ENCODE measurements at regions not wholly inside any gene's neighbourhood (a gene's known extent, or its start where the extent isn't known, plus 50 kb on each side); places are given as distances from the start of the nearest gene placed in this dataset.
"Not testable (repeated sequence)": the region's sequence is repeated elsewhere in the genome, so short reads cannot be mapped to it uniquely, and the experiment has no call there.

- DNase-seq, result no peak
Observed at GRCh38 chr10:15428681-15429080, 57.6 kb upstream of the FAM171A1 start.

- DNase-seq, result peak; percentile 38
Observed at GRCh38 chr10:15427843-15428414, 56.8 kb upstream of the FAM171A1 start.

GRCh38 chr10:15426558-15426957 lies 55.5 kb upstream of the FAM171A1 start:
- DNase-seq, result no peak

- DNase-seq, result no peak
Observed at GRCh38 chr10:15426115-15426514, 55.0 kb upstream of the FAM171A1 start.

- not testable (repeated sequence) for DNase-seq
Observed at GRCh38 chr10:15421875-15422274, 50.8 kb upstream of the FAM171A1 start.
